ENCODE measurements at regions not wholly inside any gene's neighbourhood (a gene's known extent, or its start where the extent isn't known, plus 50 kb on each side); places are given as distances from the start of the nearest gene placed in this dataset.

GRCh38 chr16:47829850-47830600 is 325.8 kb downstream of the ABCC12 start:
- TF ChIP-seq CTCF (conservative IDR thresholded peaks at IDR 0.05 in 1 of 2, IDR thresholded peaks at IDR 0.05 in 1 of 2; ENCODE audit: low read depth in 1 of 2, low read length in 2 of 2) (no peak), EZH2 (IDR thresholded peaks at IDR 0.05; ENCODE audit: low read length, missing control alignments) (no peak)

All from fibroblast of lung (primary cell).